Stimulated activated CD8-positive, alpha-beta memory T cell treated with anti-CD3 and anti-CD28 coated beads, Interleukin-2, amount 100 ng/mL, for 48 hours (primary cell): ENCODE measurements at regions not wholly inside any gene's neighbourhood (a gene's known extent, or its start where the extent isn't known, plus 50 kb on each side); places are given as distances from the start of the nearest gene placed in this dataset.

Experiments
- DNase-seq, 2 donors: peaks; one replicate each; pipeline ENCODE4 v3.0.0-alpha.2; 2020; ENCODE audit warnings: low read depth in 2 of 2

- DNase-seq, result no peak
These were observed 343.0 kb downstream of the USP25 start for GRCh38 chr21:16072737-16073136.

- DNase-seq, result no peak
These were observed 343.8 kb downstream of the USP25 start for GRCh38 chr21:16073586-16073985.

- no peak for DNase-seq
These were observed 345.2 kb downstream of the USP25 start for GRCh38 chr21:16074950-16075489.

- no peak for DNase-seq
These were observed 346.0 kb downstream of the USP25 start for GRCh38 chr21:16075649-16076282.

- DNase-seq, result no peak
These were observed 346.7 kb downstream of the USP25 start for GRCh38 chr21:16076465-16076864.

- DNase-seq, result no peak
These were observed 348.6 kb downstream of the USP25 start for GRCh38 chr21:16078382-16078781.

- no peak for DNase-seq
These were observed 350.0 kb downstream of the USP25 start for GRCh38 chr21:16079830-16080229.

GRCh38 chr21:16081304-16081703, 351.5 kb downstream of the USP25 start:
- no peak for DNase-seq

- DNase-seq, result no peak
These were observed 352.4 kb downstream of the USP25 start for GRCh38 chr21:16082038-16082816.

- DNase-seq, result no peak
These were observed 355.1 kb downstream of the USP25 start for GRCh38 chr21:16084776-16085364.

GRCh38 chr21:16085421-16085820, 355.6 kb downstream of the USP25 start:
- DNase-seq, result no peak

GRCh38 chr21:16086121-16086520, 356.3 kb downstream of the USP25 start:
- no peak for DNase-seq

GRCh38 chr21:16086936-16087335, 357.2 kb downstream of the USP25 start:
- DNase-seq, result no peak

- no peak for DNase-seq
These were observed 357.7 kb downstream of the USP25 start for GRCh38 chr21:16087523-16087922.

- DNase-seq, result no peak
These were observed 358.3 kb downstream of the USP25 start for GRCh38 chr21:16088056-16088455.

- DNase-seq, result no peak
These were observed 365.2 kb downstream of the USP25 start for GRCh38 chr21:16095005-16095404.

- no peak for DNase-seq
These were observed 367.2 kb downstream of the USP25 start for GRCh38 chr21:16096988-16097387.

GRCh38 chr21:16102113-16102512, 372.3 kb downstream of the USP25 start:
- DNase-seq, result no peak

GRCh38 chr21:16108561-16109075, 378.8 kb downstream of the USP25 start:
- no peak for DNase-seq

- DNase-seq, result no peak
These were observed 383.4 kb downstream of the USP25 start for GRCh38 chr21:16113052-16113715.

- DNase-seq, result no peak
These were observed 385.7 kb downstream of the USP25 start for GRCh38 chr21:16115461-16115860.

GRCh38 chr21:16116069-16116468, 386.3 kb downstream of the USP25 start:
- DNase-seq, result no peak
